ENCODE measurements at regions not wholly inside any gene's neighbourhood (a gene's known extent, or its start where the extent isn't known, plus 50 kb on each side); places are given as distances from the start of the nearest gene placed in this dataset.
A peak's percentile ranks its signal among the peaks of the same experiment; 100 is the strongest.

GRCh38 chr14:73795974-73796373 is 55.7 kb upstream of the PTGR2 start:
- TF ChIP-seq ZBTB7A (IDR thresholded peaks at IDR 0.05; ENCODE audit: low read depth) = no peak
- no peak for TF ChIP-seq REST (IDR thresholded peaks at IDR 0.05; ENCODE audit: low read depth)
- TF ChIP-seq EP300 (IDR thresholded peaks at IDR 0.05; ENCODE audit: borderline replicate concordance) = peak; percentile 26; the same call in 1 of the 2 replicates
- no peak for TF ChIP-seq TAF1 (IDR thresholded peaks at IDR 0.05; ENCODE audit: low read depth)
